GM21360 (cell line): ENCODE measurements at regions not wholly inside any gene's neighbourhood (a gene's known extent, or its start where the extent isn't known, plus 50 kb on each side); places are given as distances from the start of the nearest gene placed in this dataset.
"Not testable (repeated sequence)": the region's sequence is repeated elsewhere in the genome, so short reads cannot be mapped to it uniquely, and the experiment has no call there.

Experiments
- ATAC-seq: cut with Tn5 transposase; IDR thresholded peaks from one replicate; pipeline ENCODE4 v1.9.1; 2021; ENCODE audit warnings: mild to moderate bottlenecking, moderate library complexity; ENCODE audit not compliant: unreplicated experiment

- no peak for ATAC-seq
Observed at GRCh38 chr5:75856056-75856455, 138.8 kb upstream of the POC5 start.

GRCh38 chr5:75848077-75848476, 130.8 kb upstream of the POC5 start:
- ATAC-seq: no peak

- peak; percentile 84 for ATAC-seq
Observed at GRCh38 chr5:75847561-75848021, 130.4 kb upstream of the POC5 start.

GRCh38 chr5:75844301-75844700, 127.1 kb upstream of the POC5 start:
- ATAC-seq: no peak

- ATAC-seq: no peak
Observed at GRCh38 chr5:75843319-75843718, 126.1 kb upstream of the POC5 start.

- no peak for ATAC-seq
Observed at GRCh38 chr5:75839547-75839946, 122.3 kb upstream of the POC5 start.

GRCh38 chr5:75837258-75837841, 120.1 kb upstream of the POC5 start:
- no peak for ATAC-seq

- ATAC-seq: no peak
Observed at GRCh38 chr5:75831561-75831960, 114.3 kb upstream of the POC5 start.

- ATAC-seq: no peak
Observed at GRCh38 chr5:75828029-75828428, 110.8 kb upstream of the POC5 start.

GRCh38 chr5:75824323-75824722, 107.1 kb upstream of the POC5 start:
- no peak for ATAC-seq

GRCh38 chr5:75823811-75824210, 106.6 kb upstream of the POC5 start:
- ATAC-seq: no peak

GRCh38 chr5:75818661-75819060, 101.4 kb upstream of the POC5 start:
- no peak for ATAC-seq

GRCh38 chr5:75799695-75800094, 82.5 kb upstream of the POC5 start:
- ATAC-seq: not testable (repeated sequence)

GRCh38 chr5:75769338-75769737, 52.1 kb upstream of the POC5 start:
- not testable (repeated sequence) for ATAC-seq
